K562 (cell line): ENCODE measurements at regions not wholly inside any gene's neighbourhood (a gene's known extent, or its start where the extent isn't known, plus 50 kb on each side); places are given as distances from the start of the nearest gene placed in this dataset.

Experiments used
- ATAC-seq: fragments of 200-7000 bp; cut with Tn5 transposase; 3 replicates; pipeline ENCODE4 v1.9.1; 2020; ENCODE audit warnings: moderate library complexity
- BruUV-seq: library from RNA; stranded (reverse); fragments of 400-500 nt; replicated peaks from 2 replicates; lab custom pipeline; 2021; lab: Mats Ljungman, UMichigan
- CTCF ChIA-PET: fragments of 300-600 bp; formaldehyde crosslinking; extraction: SDS; loops from one replicate; lab custom pipeline; 2021; ENCODE audit warnings: low intra/inter-chr PET ratio; lab: Yijun Ruan, JAX
- POLR2A ChIA-PET: fragments of 300-600, 350-650 bp; sonication (Branson Sonifier 250); formaldehyde crosslinking; extraction: SDS; loops from one replicate; lab custom pipeline; 2021; ENCODE audit warnings: antibody characterized with exemption, inconsistent platforms; lab: Yijun Ruan, JAX
- DNase-seq, 4 experiments: peaks; one replicate each; pipeline versions ENCODE4 v3.0.0 to v3.0.0-alpha.2; 2011 to 2018; ENCODE audit warnings: low spot score in 3 of 4, mixed read lengths in 3 of 4; ENCODE audit errors: extremely low read depth in 1 of 4
- FAIRE-seq: peaks from 2 replicates; lab custom pipeline; 2011; peaks lifted over from hg19 to GRCh38; lab: Jason Lieb, UNC
- H2AFZ ChIP-seq: 2 replicates; pipeline ENCODE4 v1.6.0; 2011; ENCODE audit warnings: low read depth, low read length, control low read depth, inconsistent platforms
- H3K27ac ChIP-seq: fragments of 200-600 bp; 3 replicates; pipeline ENCODE4 v1.8.0; 2011; ENCODE audit warnings: low read depth, mild to moderate bottlenecking, control low read depth, inconsistent platforms, low read length, moderate library complexity, mixed read lengths; ENCODE audit errors: extremely low read depth
- H3K27me3 ChIP-seq, 2 experiments: fragments of 300-600 bp in 1 of 2; 2 replicates in 1 of 2; 3 replicates in 1 of 2; pipeline versions ENCODE4 v1.6.0 to v1.8.0; 2011; ENCODE audit warnings: inconsistent platforms in 2 of 2, low read length in 2 of 2, mild to moderate bottlenecking in 1 of 2, mixed read lengths in 1 of 2, moderate library complexity in 1 of 2; ENCODE audit not compliant: control insufficient read depth in 2 of 2, insufficient read depth in 2 of 2
- H3K36me3 ChIP-seq: fragments of 300-600 bp; 3 replicates; pipeline ENCODE4 v1.8.0; 2011; ENCODE audit warnings: mild to moderate bottlenecking, low read length, inconsistent platforms; ENCODE audit not compliant: control insufficient read depth, insufficient read depth
- H3K4me1 ChIP-seq, 2 experiments: fragments of 200-600 bp in 1 of 2; replicated peaks in 1 of 2; 2 replicates in 1 of 2; 3 replicates in 1 of 2; pipeline versions ENCODE4 v1.5.1 to v1.8.0; 2011; ENCODE audit warnings: inconsistent platforms in 2 of 2, low read length in 2 of 2, mild to moderate bottlenecking in 1 of 2, mixed read lengths in 1 of 2, moderate library complexity in 1 of 2; ENCODE audit not compliant: control insufficient read depth in 2 of 2, insufficient read depth in 2 of 2
- H3K4me2 ChIP-seq: 2 replicates; pipeline ENCODE4 v1.6.1; 2011; ENCODE audit warnings: low read length, control low read depth, inconsistent platforms, mixed read lengths; ENCODE audit not compliant: insufficient read depth
- H3K4me3 ChIP-seq: fragments of 200-600 bp; sonication (generic), shearing (Covaris generic); 2 replicates; pipeline ENCODE4 v1.5.1; 2016; ENCODE audit warnings: control low read depth, inconsistent platforms
- H3K79me2 ChIP-seq: fragments of 200-600 bp; 3 replicates; pipeline ENCODE4 v1.8.0; 2011; ENCODE audit warnings: low read length, inconsistent platforms; ENCODE audit not compliant: control insufficient read depth, insufficient read depth
- H3K9ac ChIP-seq, 2 experiments: 2 replicates each; pipeline versions ENCODE4 v1.6.0 to v1.6.1; 2011; ENCODE audit warnings: low read depth in 2 of 2, low read length in 2 of 2, control low read depth in 1 of 2, inconsistent platforms in 1 of 2, mild to moderate bottlenecking in 1 of 2, mixed read lengths in 1 of 2; ENCODE audit not compliant: insufficient read depth in 1 of 2
- H3K9me1 ChIP-seq: one replicate; pipeline ENCODE4 v1.6.0; 2011; ENCODE audit warnings: inconsistent platforms, mild to moderate bottlenecking, low read length, moderate library complexity; ENCODE audit not compliant: control insufficient read depth, insufficient read depth
- H3K9me3 ChIP-seq: replicated peaks from 2 replicates; pipeline ENCODE4 v1.5.1; 2011; ENCODE audit warnings: low read depth, low read length, inconsistent platforms; ENCODE audit not compliant: control insufficient read depth, insufficient read depth
- H4K20me1 ChIP-seq: replicated peaks from 2 replicates; pipeline ENCODE4 v1.6.1; 2011; ENCODE audit warnings: low read length, inconsistent platforms, mixed read lengths; ENCODE audit not compliant: control insufficient read depth, insufficient read depth
- ATF7 ChIP-seq: fragments of 450-650 bp; IDR thresholded peaks from 2 replicates; pipeline ENCODE4 v1.7.1; 2014; ENCODE audit warnings: mild to moderate bottlenecking, moderate library complexity
- ETV6 ChIP-seq, 3 experiments: fragments of 150-350 bp in 1 of 3; sonication (generic) in 1 of 3; formaldehyde crosslinking in 1 of 3; IDR thresholded peaks; 2 replicates each; pipeline versions ENCODE4 v1.6.1 to v1.8.0; 2014 to 2022; ENCODE audit warnings: borderline replicate concordance in 2 of 3, low read depth in 2 of 3, antibody characterized with exemption in 1 of 3, low read length in 1 of 3, mild to moderate bottlenecking in 1 of 3, missing genetic modification reagents in 1 of 3
- FOXM1 ChIP-seq, 2 experiments: fragments of 450-650 bp in 1 of 2; sonication (generic) in 1 of 2; formaldehyde crosslinking in 1 of 2; IDR thresholded peaks; 2 replicates each; pipeline versions ENCODE4 v1.6.1 to v1.9.0; 2017 to 2022; ENCODE audit warnings: low read depth in 2 of 2, mild to moderate bottlenecking in 2 of 2, missing genetic modification reagents in 1 of 2, moderate library complexity in 1 of 2
- GMEB1 ChIP-seq: fragments of 250-450 bp; sonication (Bioruptor Pico); IDR thresholded peaks from 2 replicates; pipeline ENCODE4 v1.4.0; 2020; ENCODE audit warnings: mild to moderate bottlenecking
- HDAC6 ChIP-seq: IDR thresholded peaks from 2 replicates; pipeline ENCODE4 v1.6.1; 2012; ENCODE audit warnings: low read depth, mild to moderate bottlenecking, control low read depth, inconsistent platforms, low read length, moderate library complexity
- MBD2 ChIP-seq: sonication (generic); IDR thresholded peaks from 2 replicates; pipeline ENCODE4 v1.6.1; 2016; ENCODE audit warnings: low read depth, borderline replicate concordance
- MXI1 ChIP-seq: IDR thresholded peaks from 2 replicates; pipeline ENCODE4 v1.6.1; 2011; ENCODE audit warnings: low read depth, mild to moderate bottlenecking, improper control_type of control experiment, low read length
- NR2C2 ChIP-seq, 2 experiments: fragments of 200-800 bp in 1 of 2; sonication (Bioruptor generic) in 1 of 2; sonication (generic) in 1 of 2; formaldehyde crosslinking in 1 of 2; IDR thresholded peaks; 2 replicates each; pipeline versions ENCODE4 v1.6.1 to v1.8.0; 2016 to 2022; ENCODE audit warnings: mild to moderate bottlenecking in 1 of 2, missing compliant biosample characterization in 1 of 2, missing genetic modification characterization in 1 of 2, missing genetic modification reagents in 1 of 2
- RBBP5 ChIP-seq: fragments of 200-600 bp; sonication (generic); IDR thresholded peaks from 2 replicates; pipeline ENCODE4 v1.6.1; 2012; ENCODE audit warnings: borderline replicate concordance, mild to moderate bottlenecking, low read length, control low read depth, inconsistent platforms; ENCODE audit not compliant: insufficient read depth, poor library complexity, severe bottlenecking
- RHOXF2B ChIP-seq: fragments of 250-450 bp; sonication (Bioruptor Pico); conservative IDR thresholded peaks from 2 replicates; pipeline ENCODE4 v1.5.1; 2021
- SIN3A ChIP-seq, 2 experiments: fragments of 150-350 bp in 1 of 2; IDR thresholded peaks; 2 replicates each; pipeline ENCODE4 v1.6.1; 2011 to 2016; ENCODE audit warnings: borderline replicate concordance in 2 of 2, low read depth in 2 of 2, low read length in 2 of 2, mild to moderate bottlenecking in 2 of 2, moderate library complexity in 2 of 2; ENCODE audit not compliant: control insufficient read depth in 1 of 2
- SIRT6 ChIP-seq: IDR thresholded peaks from one replicate; pipeline ENCODE4 v1.6.1; 2012; ENCODE audit warnings: low read depth, mild to moderate bottlenecking, control low read depth, inconsistent platforms, low read length, moderate library complexity
- SMAD4 ChIP-seq: fragments of 250-450 bp; sonication (Bioruptor Pico); conservative IDR thresholded peaks from 2 replicates; pipeline ENCODE4 v1.8.0; 2021; ENCODE audit warnings: inconsistent platforms, mild to moderate bottlenecking, moderate library complexity
- SNRNP70 ChIP-seq: fragments of 200-400 bp; formaldehyde crosslinking; optimal IDR thresholded peaks from 2 replicates; pipeline ENCODE3; 2017; ENCODE audit warnings: low read depth, low read length
- TAF9B ChIP-seq: fragments of 450-650 bp; IDR thresholded peaks from 2 replicates; pipeline ENCODE4 v1.6.1; 2018; ENCODE audit warnings: mild to moderate bottlenecking; ENCODE audit not compliant: partially characterized antibody
- TFAM ChIP-seq: fragments of 250-450 bp; sonication (Bioruptor Pico); conservative IDR thresholded peaks from 2 replicates; pipeline ENCODE4 v1.5.0; 2021; ENCODE audit warnings: mild to moderate bottlenecking, moderate library complexity
- ZNF764 ChIP-seq: fragments of 250-450 bp; sonication (Bioruptor Pico); IDR thresholded peaks from 2 replicates; pipeline ENCODE4 v1.4.0; 2020; ENCODE audit warnings: low read depth, mild to moderate bottlenecking, moderate library complexity
- WGBS: fragments of 100-300 bp; shearing (Covaris generic); methylation state at CpG from one replicate; pipeline ENCODE4 v1.1.6; 2016; ENCODE audit warnings: low coverage, mixed read lengths; ENCODE audit not compliant: insufficient coverage; ENCODE audit errors: missing lambda C conversion rate; 5-methylcytosine and 5-hydroxymethylcytosine counted together
- in situ Hi-C: fragments of 300-500 bp; cut with MboI; formaldehyde crosslinking; loops from 4 replicates; pipeline ENCODE4 v1.15.0; 2018; ENCODE audit warnings: inconsistent platforms, mixed read lengths
- intact Hi-C: fragments of 100-400 bp; cut with micrococcal nuclease; formaldehyde crosslinking; loops from 2 replicates; pipeline ENCODE4 v1.14.2; 2022
- TF ChIP-seq, protein P1 (sequence below): fragments of 250-450 bp; sonication (Bioruptor Pico); IDR thresholded peaks from 2 replicates; pipeline ENCODE4 v1.8.0; 2021; ENCODE audit warnings: borderline replicate concordance, mild to moderate bottlenecking, moderate library complexity; ENCODE audit not compliant: poor library complexity, severe bottlenecking
- TF ChIP-seq, protein P2 (sequence below): fragments of 450-650 bp; formaldehyde crosslinking; IDR thresholded peaks from 2 replicates; pipeline ENCODE4 v1.4.0; 2022; ENCODE audit warnings: missing genetic modification characterization

GRCh38 chr11:69417699-69418085 is 63.8 kb upstream of the LINC01488 start:
- H2AFZ ChIP-seq = no peak overlapping the region
- no peaks in the 10 kb centered on the region for H3K36me3 ChIP-seq
- H3K9me3 ChIP-seq = no peaks in the 10 kb centered on the region; the same call in 1 of the 2 replicates
- H3K4me1 ChIP-seq = peaks cover 14 to 28% of the 10 kb centered on the region in 2 experiments
- no peaks in the 10 kb centered on the region for H3K79me2 ChIP-seq
- CTCF ChIA-PET = no interaction called here
- DNase-seq = no peak
- intact Hi-C loops (no loop called here), in situ Hi-C loops (no loop called here)
- H3K4me3 ChIP-seq = no peak overlapping the region
- no peak for FAIRE-seq
- no peaks in the 10 kb centered on the region for H4K20me1 ChIP-seq
- no peaks in the 10 kb centered on the region for H3K9me1 ChIP-seq
- no TSS peak for BruUV-seq
- no peaks in the 10 kb centered on the region for H3K27me3 ChIP-seq
- ATAC-seq = no peak
- H3K4me2 ChIP-seq = no peak overlapping the region
- WGBS = 75% methylated on average over 8 of the region's 8 CpGs
- POLR2A ChIA-PET = interaction anchor here (0.7 kb wide), 1 partner anchor 55 kb away, joined by 3 read pairs; no protein-coding TSS in a partner anchor
- no peak overlapping the region for H3K27ac ChIP-seq
- H3K9ac ChIP-seq = peak overlapping the region in 1 of 2 experiments; percentile 65; a peak in 2 of 4 replicates
- TF ChIP-seq SNRNP70 (no peak), ZNF764 (CRISPR knock-in tag) (no peak), RHOXF2B (CRISPR knock-in tag) (no peak), TAF9B (no peak), SIN3A (IDR thresholded peaks at IDR 0.05; ENCODE audit: borderline replicate concordance in 2 of 2, control insufficient read depth in 1 of 2, low read depth in 2 of 2, low read length in 2 of 2) (no peak), ATF7 (no peak), SIRT6 (no peak), NR2C2 (CRISPR knock-in tag; IDR thresholded peaks at IDR 0.05) (no peak), NR2C2 (tag; IDR thresholded peaks at IDR 0.05) (no peak), RBBP5 (no peak), TFAM (CRISPR knock-in tag) (no peak), FOXM1 (IDR thresholded peaks at IDR 0.05; ENCODE audit: low read depth) (no peak), FOXM1 (CRISPR knock-in tag; IDR thresholded peaks at IDR 0.05; ENCODE audit: low read depth) (no peak), GMEB1 (CRISPR knock-in tag) (no peak), MXI1 (no peak), HDAC6 (no peak), MBD2 (no peak), ETV6 (IDR thresholded peaks at IDR 0.05; ENCODE audit: borderline replicate concordance in 1 of 2, low read depth in 2 of 2, low read length in 1 of 2) (no peak), ETV6 (CRISPR knock-in tag; IDR thresholded peaks at IDR 0.05; ENCODE audit: borderline replicate concordance) (no peak), SMAD4 (no peak)
- TF ChIP-seq, protein P1, sequence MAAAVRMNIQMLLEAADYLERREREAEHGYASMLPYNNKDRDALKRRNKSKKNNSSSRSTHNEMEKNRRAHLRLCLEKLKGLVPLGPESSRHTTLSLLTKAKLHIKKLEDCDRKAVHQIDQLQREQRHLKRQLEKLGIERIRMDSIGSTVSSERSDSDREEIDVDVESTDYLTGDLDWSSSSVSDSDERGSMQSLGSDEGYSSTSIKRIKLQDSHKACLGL (CRISPR knock-in tag) = no peak
- TF ChIP-seq, protein P2, sequence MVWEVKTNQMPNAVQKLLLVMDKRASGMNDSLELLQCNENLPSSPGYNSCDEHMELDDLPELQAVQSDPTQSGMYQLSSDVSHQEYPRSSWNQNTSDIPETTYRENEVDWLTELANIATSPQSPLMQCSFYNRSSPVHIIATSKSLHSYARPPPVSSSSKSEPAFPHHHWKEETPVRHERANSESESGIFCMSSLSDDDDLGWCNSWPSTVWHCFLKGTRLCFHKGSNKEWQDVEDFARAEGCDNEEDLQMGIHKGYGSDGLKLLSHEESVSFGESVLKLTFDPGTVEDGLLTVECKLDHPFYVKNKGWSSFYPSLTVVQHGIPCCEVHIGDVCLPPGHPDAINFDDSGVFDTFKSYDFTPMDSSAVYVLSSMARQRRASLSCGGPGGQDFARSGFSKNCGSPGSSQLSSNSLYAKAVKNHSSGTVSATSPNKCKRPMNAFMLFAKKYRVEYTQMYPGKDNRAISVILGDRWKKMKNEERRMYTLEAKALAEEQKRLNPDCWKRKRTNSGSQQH (CRISPR knock-in tag) = no peak
